ENCODE measurements at regions not wholly inside any gene's neighbourhood (a gene's known extent, or its start where the extent isn't known, plus 50 kb on each side); places are given as distances from the start of the nearest gene placed in this dataset.
"Not testable (repeated sequence)": the region's sequence is repeated elsewhere in the genome, so short reads cannot be mapped to it uniquely, and the experiment has no call there.

- H3K9ac ChIP-seq (ENCODE audit: insufficient read depth, low read length) = not testable (repeated sequence)
These were observed 59.2 kb downstream of the CXorf49B start for GRCh38 chrX:71822314-71822713.

GRCh38 chrX:71823391-71824057 is 60.4 kb downstream of the CXorf49B start:
- TF ChIP-seq EZH2 (IDR thresholded peaks at IDR 0.05; ENCODE audit: low read length, missing control alignments) (no peak), CTCF (conservative IDR thresholded peaks at IDR 0.05 in 1 of 2, IDR thresholded peaks at IDR 0.05 in 1 of 2; ENCODE audit: low read depth in 1 of 2, low read length in 2 of 2) (no peak)
- H3K4me2 ChIP-seq (ENCODE audit: extremely low read depth, insufficient read depth, low read length) = no peak overlapping the region

More at GRCh38 chrX:71822314-71822713, 59.2 kb downstream of the CXorf49B start:
- not testable (repeated sequence) for H3K4me2 ChIP-seq (ENCODE audit: extremely low read depth, insufficient read depth, low read length); DNase-seq (ENCODE audit: low read depth in 2 of 2); H2AFZ ChIP-seq (ENCODE audit: low read length); H3K9me3 ChIP-seq (ENCODE audit: control insufficient read depth, insufficient read depth, low read depth, low read length); H3K27ac ChIP-seq (ENCODE audit: insufficient read depth, low read length); H3K4me3 ChIP-seq (replicated peaks in 1 of 4; ENCODE audit: control extremely low read depth in 1 of 4, insufficient read depth in 1 of 4, low read depth in 3 of 4, low read length in 4 of 4); H3K79me2 ChIP-seq (ENCODE audit: control insufficient read depth, insufficient read depth, low read length); H3K27me3 ChIP-seq (ENCODE audit: control insufficient read depth, insufficient read depth, low read length); H3K36me3 ChIP-seq (ENCODE audit: control insufficient read depth, insufficient read depth, low read length); H3K4me1 ChIP-seq (ENCODE audit: control insufficient read depth, extremely low read depth, insufficient read depth, low read length); H4K20me1 ChIP-seq (ENCODE audit: control insufficient read depth, extremely low read depth, insufficient read depth, low read length)

GRCh38 chrX:71828086-71828485 is 64.9 kb downstream of the CXorf49B start:
- Histone ChIP-seq H3K79me2 (ENCODE audit: control insufficient read depth, insufficient read depth, low read length) (no peaks in the 10 kb centered on the region), H3K36me3 (ENCODE audit: control insufficient read depth, insufficient read depth, low read length) (no peaks in the 10 kb centered on the region), H3K4me1 (ENCODE audit: control insufficient read depth, extremely low read depth, insufficient read depth, low read length) (no peaks in the 10 kb centered on the region), H2AFZ (ENCODE audit: low read length) (no peak overlapping the region), H3K4me2 (ENCODE audit: extremely low read depth, insufficient read depth, low read length) (no peak overlapping the region), H3K9ac (ENCODE audit: insufficient read depth, low read length) (no peak overlapping the region), H3K27me3 (ENCODE audit: control insufficient read depth, insufficient read depth, low read length) (no peaks in the 10 kb centered on the region), H3K4me3 (replicated peaks in 1 of 4; ENCODE audit: control extremely low read depth in 1 of 4, insufficient read depth in 1 of 4, low read depth in 3 of 4, low read length in 4 of 4) (no peak overlapping the region), H4K20me1 (ENCODE audit: control insufficient read depth, extremely low read depth, insufficient read depth, low read length) (no peaks in the 10 kb centered on the region), H3K27ac (ENCODE audit: insufficient read depth, low read length) (no peak overlapping the region), H3K9me3 (ENCODE audit: control insufficient read depth, insufficient read depth, low read depth, low read length) (no peaks in the 10 kb centered on the region)
- no peak for TF ChIP-seq EZH2 (IDR thresholded peaks at IDR 0.05; ENCODE audit: low read length, missing control alignments)
- TF ChIP-seq CTCF (conservative IDR thresholded peaks at IDR 0.05 in 1 of 2, IDR thresholded peaks at IDR 0.05 in 1 of 2; ENCODE audit: low read depth in 1 of 2, low read length in 2 of 2) = no peak
- DNase-seq (ENCODE audit: low read depth in 2 of 2) = no peak

More at GRCh38 chrX:71823391-71824057, 60.4 kb downstream of the CXorf49B start:
- Histone ChIP-seq H3K9me3 (ENCODE audit: control insufficient read depth, insufficient read depth, low read depth, low read length) (no peaks in the 10 kb centered on the region), H3K36me3 (ENCODE audit: control insufficient read depth, insufficient read depth, low read length) (no peaks in the 10 kb centered on the region), H3K4me1 (ENCODE audit: control insufficient read depth, extremely low read depth, insufficient read depth, low read length) (no peaks in the 10 kb centered on the region), H3K9ac (ENCODE audit: insufficient read depth, low read length) (no peak overlapping the region), H3K27ac (ENCODE audit: insufficient read depth, low read length) (no peak overlapping the region), H4K20me1 (ENCODE audit: control insufficient read depth, extremely low read depth, insufficient read depth, low read length) (no peaks in the 10 kb centered on the region), H3K27me3 (ENCODE audit: control insufficient read depth, insufficient read depth, low read length) (no peaks in the 10 kb centered on the region), H3K79me2 (ENCODE audit: control insufficient read depth, insufficient read depth, low read length) (no peaks in the 10 kb centered on the region), H2AFZ (ENCODE audit: low read length) (no peak overlapping the region), H3K4me3 (replicated peaks in 1 of 4; ENCODE audit: control extremely low read depth in 1 of 4, insufficient read depth in 1 of 4, low read depth in 3 of 4, low read length in 4 of 4) (no peak overlapping the region)
- DNase-seq (ENCODE audit: low read depth in 2 of 2) = no peak

GRCh38 chrX:71838092-71838491 is 72.6 kb upstream of the NHSL2 start:
- H3K9ac ChIP-seq (ENCODE audit: insufficient read depth, low read length); H2AFZ ChIP-seq (ENCODE audit: low read length); H3K27me3 ChIP-seq (ENCODE audit: control insufficient read depth, insufficient read depth, low read length); H3K9me3 ChIP-seq (ENCODE audit: control insufficient read depth, insufficient read depth, low read depth, low read length); H3K79me2 ChIP-seq (ENCODE audit: control insufficient read depth, insufficient read depth, low read length); H3K4me1 ChIP-seq (ENCODE audit: control insufficient read depth, extremely low read depth, insufficient read depth, low read length); H4K20me1 ChIP-seq (ENCODE audit: control insufficient read depth, extremely low read depth, insufficient read depth, low read length); H3K4me2 ChIP-seq (ENCODE audit: extremely low read depth, insufficient read depth, low read length); DNase-seq (ENCODE audit: low read depth in 2 of 2); H3K4me3 ChIP-seq (replicated peaks in 1 of 4; ENCODE audit: control extremely low read depth in 1 of 4, insufficient read depth in 1 of 4, low read depth in 3 of 4, low read length in 4 of 4); H3K36me3 ChIP-seq (ENCODE audit: control insufficient read depth, insufficient read depth, low read length); H3K27ac ChIP-seq (ENCODE audit: insufficient read depth, low read length): not testable (repeated sequence)

Measured in fibroblast of lung (primary cell).